GM23338 (cell line): ENCODE measurements at regions not wholly inside any gene's neighbourhood (a gene's known extent, or its start where the extent isn't known, plus 50 kb on each side); places are given as distances from the start of the nearest gene placed in this dataset.

Experiments
- ATAC-seq: fragments of 200-7000 bp; cut with Tn5 transposase; 3 replicates; pipeline ENCODE4 v1.9.1; 2020
- DNase-seq: peaks from one replicate; pipeline ENCODE4 v3.0.0-alpha.2; 2015; ENCODE audit warnings: low spot score
- H2AFZ ChIP-seq: fragments of 200-600 bp; sonication (generic); 2 replicates; pipeline ENCODE4 v1.8.0; 2016; ENCODE audit warnings: antibody characterized with exemption, mild to moderate bottlenecking, moderate library complexity
- H3F3A ChIP-seq: fragments of 200-600 bp; sonication (generic); replicated peaks from 2 replicates; pipeline ENCODE4 v1.8.0; 2017; ENCODE audit warnings: antibody characterized with exemption, mixed run types, low read depth
- H3K27ac ChIP-seq: fragments of 200-600 bp; sonication (generic); 2 replicates; pipeline ENCODE4 v1.6.1; 2016; ENCODE audit warnings: low read depth
- H3K27me3 ChIP-seq: fragments of 200-600 bp; sonication (generic); 2 replicates; pipeline ENCODE4 v1.8.0; 2016; ENCODE audit warnings: mild to moderate bottlenecking, mixed run types, moderate library complexity; ENCODE audit not compliant: insufficient read depth
- H3K36me3 ChIP-seq: fragments of 200-600 bp; sonication (generic); 2 replicates; pipeline ENCODE4 v1.8.0; 2016; ENCODE audit warnings: mild to moderate bottlenecking; ENCODE audit not compliant: insufficient read depth
- H3K4me1 ChIP-seq: fragments of 200-600 bp; sonication (generic); 2 replicates; pipeline ENCODE4 v1.8.0; 2016; ENCODE audit warnings: mild to moderate bottlenecking, moderate library complexity; ENCODE audit not compliant: insufficient read depth
- H3K4me2 ChIP-seq: fragments of 200-600 bp; sonication (generic); 2 replicates; pipeline ENCODE4 v1.7.1; 2017; ENCODE audit warnings: mixed run types
- H3K4me3 ChIP-seq: fragments of 200-600 bp; sonication (generic); 2 replicates; pipeline ENCODE4 v1.6.1; 2016; ENCODE audit warnings: mixed run types
- H3K79me2 ChIP-seq: fragments of 200-600 bp; sonication (generic); replicated peaks from 2 replicates; pipeline ENCODE4 v1.8.0; 2017; ENCODE audit warnings: mild to moderate bottlenecking; ENCODE audit not compliant: insufficient read depth
- H3K9me2 ChIP-seq: fragments of 200-600 bp; sonication (generic); 2 replicates; pipeline ENCODE4 v1.8.0; 2017; ENCODE audit not compliant: insufficient read depth
- H4K20me1 ChIP-seq: fragments of 200-600 bp; sonication (generic); replicated peaks from 2 replicates; pipeline ENCODE4 v1.8.0; 2017; ENCODE audit warnings: mild to moderate bottlenecking; ENCODE audit not compliant: insufficient read depth
- H3K27ac Mint-ChIP-seq: 2 replicates; pipeline ENCODE4 v1.8.0; 2020; ENCODE audit warnings: inconsistent platforms, mild to moderate bottlenecking, moderate library complexity, mixed read lengths
- H3K27me3 Mint-ChIP-seq: 3 replicates; pipeline ENCODE4 v1.8.0; 2022; ENCODE audit warnings: low read depth, mild to moderate bottlenecking, moderate library complexity, mixed read lengths, inconsistent platforms; ENCODE audit not compliant: insufficient read depth, poor library complexity
- H3K36me3 Mint-ChIP-seq: 3 replicates; pipeline ENCODE4 v1.8.0; 2021; ENCODE audit warnings: low read depth, mild to moderate bottlenecking, inconsistent platforms, moderate library complexity, mixed read lengths
- H3K4me1 Mint-ChIP-seq: 3 replicates; pipeline ENCODE4 v1.8.0; 2020; ENCODE audit warnings: mild to moderate bottlenecking, inconsistent platforms, mixed read lengths
- H3K4me3 Mint-ChIP-seq: 3 replicates; pipeline ENCODE4 v1.8.0; 2021; ENCODE audit warnings: moderate library complexity, mild to moderate bottlenecking, inconsistent platforms, mixed read lengths
- H3K9me3 Mint-ChIP-seq: 3 replicates; pipeline ENCODE4 v1.8.0; 2020; ENCODE audit warnings: moderate library complexity, mild to moderate bottlenecking, inconsistent platforms, mixed read lengths
- CREB1 ChIP-seq: fragments of 250-450 bp; sonication (Bioruptor Pico); IDR thresholded peaks from 2 replicates; pipeline ENCODE4 v1.5.0; 2020; ENCODE audit warnings: low read depth, mild to moderate bottlenecking, moderate library complexity
- EZH2 ChIP-seq: fragments of 200-600 bp; sonication (generic); IDR thresholded peaks from one replicate; pipeline ENCODE4 v1.8.0; 2017; ENCODE audit warnings: antibody characterized with exemption, mild to moderate bottlenecking, low read depth; ENCODE audit not compliant: unreplicated experiment
- EZH2phosphoT487 ChIP-seq: fragments of 200-600 bp; sonication (generic); IDR thresholded peaks from one replicate; pipeline ENCODE4 v1.8.1; 2018; ENCODE audit warnings: antibody characterized with exemption; ENCODE audit not compliant: unreplicated experiment
- JUNB ChIP-seq: IDR thresholded peaks from one replicate; pipeline ENCODE4 v1.6.1; 2016; ENCODE audit warnings: antibody characterized with exemption; ENCODE audit not compliant: unreplicated experiment
- NANOG ChIP-seq: IDR thresholded peaks from 2 replicates; pipeline ENCODE4 v1.6.1; 2016; ENCODE audit warnings: antibody characterized with exemption, borderline replicate concordance
- POLR2AphosphoS5 ChIP-seq: IDR thresholded peaks from 2 replicates; pipeline ENCODE4 v1.6.1; 2016; ENCODE audit warnings: antibody characterized with exemption, low read depth
- STAT1 ChIP-seq: IDR thresholded peaks from one replicate; pipeline ENCODE4 v1.6.1; 2016; ENCODE audit warnings: antibody characterized with exemption; ENCODE audit not compliant: unreplicated experiment
- ZNF114 ChIP-seq: fragments of 250-450 bp; sonication (Bioruptor Pico); IDR thresholded peaks from 2 replicates; pipeline ENCODE4 v1.5.0; 2020; ENCODE audit warnings: mild to moderate bottlenecking, moderate library complexity
- ZNF331 ChIP-seq: fragments of 250-450 bp; sonication (Bioruptor Pico); IDR thresholded peaks from 2 replicates; pipeline ENCODE4 v1.5.0; 2020; ENCODE audit warnings: low read depth, mild to moderate bottlenecking, moderate library complexity
- TF ChIP-seq, protein P1 (sequence below): IDR thresholded peaks from 2 replicates; pipeline ENCODE4 v1.6.1; 2016; ENCODE audit warnings: antibody characterized with exemption
- TF ChIP-seq, protein P2 (sequence below), 2 experiments: fragments of 200-600 bp in 1 of 2; sonication (generic) in 1 of 2; conservative IDR thresholded peaks; 2 replicates each; pipeline versions ENCODE4 v1.5.1 to v1.6.1; 2016 to 2017; ENCODE audit warnings: antibody characterized with exemption in 2 of 2, low read depth in 2 of 2, mild to moderate bottlenecking in 2 of 2, moderate library complexity in 1 of 2
- TF ChIP-seq, protein P3 (sequence below): IDR thresholded peaks from one replicate; pipeline ENCODE4 v1.6.1; 2018; ENCODE audit warnings: antibody characterized with exemption; ENCODE audit not compliant: unreplicated experiment
- TF ChIP-seq, protein P4 (sequence below): fragments of 250-450 bp; sonication (Bioruptor Pico); IDR thresholded peaks from 2 replicates; pipeline ENCODE4 v1.5.0; 2020; ENCODE audit warnings: mild to moderate bottlenecking, moderate library complexity

DNA sequence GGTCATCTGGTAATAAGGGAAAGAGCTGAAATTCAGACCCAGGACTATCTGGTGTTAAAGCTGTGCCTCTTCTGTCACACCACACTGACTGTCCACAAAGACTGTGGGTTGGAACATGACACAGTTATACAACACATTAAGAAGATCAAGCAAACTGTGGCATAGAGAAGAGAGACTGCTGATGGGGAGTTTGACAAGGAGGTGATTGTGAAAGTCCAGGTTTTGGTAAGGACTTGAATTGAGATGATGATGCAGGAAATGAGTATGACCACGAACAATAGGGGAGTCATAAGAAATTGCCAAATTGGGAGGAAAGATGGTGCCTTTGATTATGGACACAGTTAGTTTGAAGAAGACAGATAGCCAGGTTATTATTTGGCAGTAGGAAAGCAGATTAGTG lies 163.4 kb downstream of the PDGFRA start:
- H3K79me2 ChIP-seq = no peaks in the 10 kb centered on the region
- no peak overlapping the region for H3K27ac ChIP-seq
- H3K4me3 Mint-ChIP-seq = no peak overlapping the region
- H3K27me3 Mint-ChIP-seq = no peaks in the 10 kb centered on the region
- ATAC-seq (no peak), DNase-seq (no peak)
- H3K4me3 ChIP-seq = no peak overlapping the region
- TF ChIP-seq JUNB (no peak), ZNF114 (CRISPR knock-in tag) (no peak), EZH2 (no peak), STAT1 (no peak), POLR2AphosphoS5 (no peak), ZNF331 (no peak), NANOG (no peak), EZH2phosphoT487 (no peak), CREB1 (CRISPR knock-in tag) (no peak)
- TF ChIP-seq, protein P1, sequence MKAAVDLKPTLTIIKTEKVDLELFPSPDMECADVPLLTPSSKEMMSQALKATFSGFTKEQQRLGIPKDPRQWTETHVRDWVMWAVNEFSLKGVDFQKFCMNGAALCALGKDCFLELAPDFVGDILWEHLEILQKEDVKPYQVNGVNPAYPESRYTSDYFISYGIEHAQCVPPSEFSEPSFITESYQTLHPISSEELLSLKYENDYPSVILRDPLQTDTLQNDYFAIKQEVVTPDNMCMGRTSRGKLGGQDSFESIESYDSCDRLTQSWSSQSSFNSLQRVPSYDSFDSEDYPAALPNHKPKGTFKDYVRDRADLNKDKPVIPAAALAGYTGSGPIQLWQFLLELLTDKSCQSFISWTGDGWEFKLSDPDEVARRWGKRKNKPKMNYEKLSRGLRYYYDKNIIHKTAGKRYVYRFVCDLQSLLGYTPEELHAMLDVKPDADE = no peak
- TF ChIP-seq, protein P2, sequence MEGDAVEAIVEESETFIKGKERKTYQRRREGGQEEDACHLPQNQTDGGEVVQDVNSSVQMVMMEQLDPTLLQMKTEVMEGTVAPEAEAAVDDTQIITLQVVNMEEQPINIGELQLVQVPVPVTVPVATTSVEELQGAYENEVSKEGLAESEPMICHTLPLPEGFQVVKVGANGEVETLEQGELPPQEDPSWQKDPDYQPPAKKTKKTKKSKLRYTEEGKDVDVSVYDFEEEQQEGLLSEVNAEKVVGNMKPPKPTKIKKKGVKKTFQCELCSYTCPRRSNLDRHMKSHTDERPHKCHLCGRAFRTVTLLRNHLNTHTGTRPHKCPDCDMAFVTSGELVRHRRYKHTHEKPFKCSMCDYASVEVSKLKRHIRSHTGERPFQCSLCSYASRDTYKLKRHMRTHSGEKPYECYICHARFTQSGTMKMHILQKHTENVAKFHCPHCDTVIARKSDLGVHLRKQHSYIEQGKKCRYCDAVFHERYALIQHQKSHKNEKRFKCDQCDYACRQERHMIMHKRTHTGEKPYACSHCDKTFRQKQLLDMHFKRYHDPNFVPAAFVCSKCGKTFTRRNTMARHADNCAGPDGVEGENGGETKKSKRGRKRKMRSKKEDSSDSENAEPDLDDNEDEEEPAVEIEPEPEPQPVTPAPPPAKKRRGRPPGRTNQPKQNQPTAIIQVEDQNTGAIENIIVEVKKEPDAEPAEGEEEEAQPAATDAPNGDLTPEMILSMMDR (conservative IDR thresholded peaks at IDR 0.05; ENCODE audit: low read depth in 2 of 2) = no peak
- TF ChIP-seq, protein P3, sequence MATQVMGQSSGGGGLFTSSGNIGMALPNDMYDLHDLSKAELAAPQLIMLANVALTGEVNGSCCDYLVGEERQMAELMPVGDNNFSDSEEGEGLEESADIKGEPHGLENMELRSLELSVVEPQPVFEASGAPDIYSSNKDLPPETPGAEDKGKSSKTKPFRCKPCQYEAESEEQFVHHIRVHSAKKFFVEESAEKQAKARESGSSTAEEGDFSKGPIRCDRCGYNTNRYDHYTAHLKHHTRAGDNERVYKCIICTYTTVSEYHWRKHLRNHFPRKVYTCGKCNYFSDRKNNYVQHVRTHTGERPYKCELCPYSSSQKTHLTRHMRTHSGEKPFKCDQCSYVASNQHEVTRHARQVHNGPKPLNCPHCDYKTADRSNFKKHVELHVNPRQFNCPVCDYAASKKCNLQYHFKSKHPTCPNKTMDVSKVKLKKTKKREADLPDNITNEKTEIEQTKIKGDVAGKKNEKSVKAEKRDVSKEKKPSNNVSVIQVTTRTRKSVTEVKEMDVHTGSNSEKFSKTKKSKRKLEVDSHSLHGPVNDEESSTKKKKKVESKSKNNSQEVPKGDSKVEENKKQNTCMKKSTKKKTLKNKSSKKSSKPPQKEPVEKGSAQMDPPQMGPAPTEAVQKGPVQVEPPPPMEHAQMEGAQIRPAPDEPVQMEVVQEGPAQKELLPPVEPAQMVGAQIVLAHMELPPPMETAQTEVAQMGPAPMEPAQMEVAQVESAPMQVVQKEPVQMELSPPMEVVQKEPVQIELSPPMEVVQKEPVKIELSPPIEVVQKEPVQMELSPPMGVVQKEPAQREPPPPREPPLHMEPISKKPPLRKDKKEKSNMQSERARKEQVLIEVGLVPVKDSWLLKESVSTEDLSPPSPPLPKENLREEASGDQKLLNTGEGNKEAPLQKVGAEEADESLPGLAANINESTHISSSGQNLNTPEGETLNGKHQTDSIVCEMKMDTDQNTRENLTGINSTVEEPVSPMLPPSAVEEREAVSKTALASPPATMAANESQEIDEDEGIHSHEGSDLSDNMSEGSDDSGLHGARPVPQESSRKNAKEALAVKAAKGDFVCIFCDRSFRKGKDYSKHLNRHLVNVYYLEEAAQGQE = no peak
- TF ChIP-seq, protein P4, sequence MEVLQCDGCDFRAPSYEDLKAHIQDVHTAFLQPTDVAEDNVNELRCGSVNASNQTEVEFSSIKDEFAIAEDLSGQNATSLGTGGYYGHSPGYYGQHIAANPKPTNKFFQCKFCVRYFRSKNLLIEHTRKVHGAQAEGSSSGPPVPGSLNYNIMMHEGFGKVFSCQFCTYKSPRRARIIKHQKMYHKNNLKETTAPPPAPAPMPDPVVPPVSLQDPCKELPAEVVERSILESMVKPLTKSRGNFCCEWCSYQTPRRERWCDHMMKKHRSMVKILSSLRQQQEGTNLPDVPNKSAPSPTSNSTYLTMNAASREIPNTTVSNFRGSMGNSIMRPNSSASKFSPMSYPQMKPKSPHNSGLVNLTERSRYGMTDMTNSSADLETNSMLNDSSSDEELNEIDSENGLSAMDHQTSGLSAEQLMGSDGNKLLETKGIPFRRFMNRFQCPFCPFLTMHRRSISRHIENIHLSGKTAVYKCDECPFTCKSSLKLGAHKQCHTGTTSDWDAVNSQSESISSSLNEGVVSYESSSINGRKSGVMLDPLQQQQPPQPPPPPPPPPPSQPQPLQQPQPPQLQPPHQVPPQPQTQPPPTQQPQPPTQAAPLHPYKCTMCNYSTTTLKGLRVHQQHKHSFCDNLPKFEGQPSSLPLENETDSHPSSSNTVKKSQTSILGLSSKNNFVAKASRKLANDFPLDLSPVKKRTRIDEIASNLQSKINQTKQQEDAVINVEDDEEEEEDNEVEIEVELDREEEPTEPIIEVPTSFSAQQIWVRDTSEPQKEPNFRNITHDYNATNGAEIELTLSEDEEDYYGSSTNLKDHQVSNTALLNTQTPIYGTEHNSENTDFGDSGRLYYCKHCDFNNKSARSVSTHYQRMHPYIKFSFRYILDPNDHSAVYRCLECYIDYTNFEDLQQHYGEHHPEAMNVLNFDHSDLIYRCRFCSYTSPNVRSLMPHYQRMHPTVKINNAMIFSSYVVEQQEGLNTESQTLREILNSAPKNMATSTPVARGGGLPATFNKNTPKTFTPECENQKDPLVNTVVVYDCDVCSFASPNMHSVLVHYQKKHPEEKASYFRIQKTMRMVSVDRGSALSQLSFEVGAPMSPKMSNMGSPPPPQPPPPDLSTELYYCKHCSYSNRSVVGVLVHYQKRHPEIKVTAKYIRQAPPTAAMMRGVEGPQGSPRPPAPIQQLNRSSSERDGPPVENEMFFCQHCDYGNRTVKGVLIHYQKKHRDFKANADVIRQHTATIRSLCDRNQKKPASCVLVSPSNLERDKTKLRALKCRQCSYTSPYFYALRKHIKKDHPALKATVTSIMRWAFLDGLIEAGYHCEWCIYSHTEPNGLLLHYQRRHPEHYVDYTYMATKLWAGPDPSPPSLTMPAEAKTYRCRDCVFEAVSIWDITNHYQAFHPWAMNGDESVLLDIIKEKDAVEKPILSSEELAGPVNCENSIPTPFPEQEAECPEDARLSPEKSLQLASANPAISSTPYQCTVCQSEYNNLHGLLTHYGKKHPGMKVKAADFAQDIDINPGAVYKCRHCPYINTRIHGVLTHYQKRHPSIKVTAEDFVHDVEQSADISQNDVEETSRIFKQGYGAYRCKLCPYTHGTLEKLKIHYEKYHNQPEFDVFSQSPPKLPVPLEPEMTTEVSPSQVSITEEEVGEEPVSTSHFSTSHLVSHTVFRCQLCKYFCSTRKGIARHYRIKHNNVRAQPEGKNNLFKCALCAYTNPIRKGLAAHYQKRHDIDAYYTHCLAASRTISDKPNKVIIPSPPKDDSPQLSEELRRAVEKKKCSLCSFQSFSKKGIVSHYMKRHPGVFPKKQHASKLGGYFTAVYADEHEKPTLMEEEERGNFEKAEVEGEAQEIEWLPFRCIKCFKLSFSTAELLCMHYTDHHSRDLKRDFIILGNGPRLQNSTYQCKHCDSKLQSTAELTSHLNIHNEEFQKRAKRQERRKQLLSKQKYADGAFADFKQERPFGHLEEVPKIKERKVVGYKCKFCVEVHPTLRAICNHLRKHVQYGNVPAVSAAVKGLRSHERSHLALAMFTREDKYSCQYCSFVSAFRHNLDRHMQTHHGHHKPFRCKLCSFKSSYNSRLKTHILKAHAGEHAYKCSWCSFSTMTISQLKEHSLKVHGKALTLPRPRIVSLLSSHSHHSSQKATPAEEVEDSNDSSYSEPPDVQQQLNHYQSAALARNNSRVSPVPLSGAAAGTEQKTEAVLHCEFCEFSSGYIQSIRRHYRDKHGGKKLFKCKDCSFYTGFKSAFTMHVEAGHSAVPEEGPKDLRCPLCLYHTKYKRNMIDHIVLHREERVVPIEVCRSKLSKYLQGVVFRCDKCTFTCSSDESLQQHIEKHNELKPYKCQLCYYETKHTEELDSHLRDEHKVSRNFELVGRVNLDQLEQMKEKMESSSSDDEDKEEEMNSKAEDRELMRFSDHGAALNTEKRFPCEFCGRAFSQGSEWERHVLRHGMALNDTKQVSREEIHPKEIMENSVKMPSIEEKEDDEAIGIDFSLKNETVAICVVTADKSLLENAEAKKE = no peak
- no peaks in the 10 kb centered on the region for H3F3A ChIP-seq
- no peak overlapping the region for H3K4me2 ChIP-seq
- H3K4me1 ChIP-seq = no peaks in the 10 kb centered on the region
- peaks cover 4% of the 10 kb centered on the region; the same call in 2 of the 3 replicates for H3K9me3 Mint-ChIP-seq
- no peaks in the 10 kb centered on the region for H4K20me1 ChIP-seq
- H3K36me3 ChIP-seq = no peaks in the 10 kb centered on the region
- H3K27ac Mint-ChIP-seq = no peak overlapping the region
- H3K9me2 ChIP-seq = peaks cover 4% of the 10 kb centered on the region; the same call in 1 of the 2 replicates
- H2AFZ ChIP-seq = no peak overlapping the region
- H3K36me3 Mint-ChIP-seq = no peaks in the 10 kb centered on the region; the same call in 2 of the 3 replicates
- H3K4me1 Mint-ChIP-seq = no peaks in the 10 kb centered on the region
- H3K27me3 ChIP-seq = no peaks in the 10 kb centered on the region
